AG09319 (cell line): ENCODE measurements at regions not wholly inside any gene's neighbourhood (a gene's known extent, or its start where the extent isn't known, plus 50 kb on each side); places are given as distances from the start of the nearest gene placed in this dataset.

ENCODE experiments used
- DNase-seq: peaks from one replicate; pipeline ENCODE4 v3.0.0-alpha.2; 2010; ENCODE audit warnings: low read depth; ENCODE audit errors: extremely low read depth
- CTCF ChIP-seq: IDR thresholded peaks from 2 replicates; pipeline ENCODE4 v1.5.1; 2011; ENCODE audit warnings: low read depth, mild to moderate bottlenecking, inconsistent platforms, low read length, moderate library complexity

GRCh38 chr10:29157321-29157720, 131.5 kb upstream of the LYZL1 start:
- no peak for TF ChIP-seq CTCF

DNA sequence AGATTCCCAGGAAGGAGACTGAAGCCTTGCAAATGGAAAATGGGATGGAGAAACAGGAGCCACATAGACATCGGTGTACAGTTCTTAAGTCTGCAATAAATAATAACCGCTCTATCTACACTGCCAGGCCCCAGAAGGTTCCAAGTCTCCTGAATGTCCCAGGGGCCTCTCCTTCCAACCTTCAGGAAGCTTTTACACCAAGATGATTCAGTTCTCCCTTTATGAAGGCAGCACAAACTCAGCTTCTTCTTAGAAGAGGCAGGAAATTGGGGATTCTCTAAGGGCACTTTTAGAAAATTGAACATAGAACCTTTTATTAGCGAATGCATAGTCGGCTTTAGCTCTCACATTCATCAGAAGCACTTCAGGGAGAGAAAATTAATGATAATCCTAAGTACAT, 130.8 kb upstream of the LYZL1 start:
- no peak for TF ChIP-seq CTCF
- no peak for DNase-seq

More at GRCh38 chr10:29157321-29157720, 131.5 kb upstream of the LYZL1 start:
- DNase-seq = no peak

DNA sequence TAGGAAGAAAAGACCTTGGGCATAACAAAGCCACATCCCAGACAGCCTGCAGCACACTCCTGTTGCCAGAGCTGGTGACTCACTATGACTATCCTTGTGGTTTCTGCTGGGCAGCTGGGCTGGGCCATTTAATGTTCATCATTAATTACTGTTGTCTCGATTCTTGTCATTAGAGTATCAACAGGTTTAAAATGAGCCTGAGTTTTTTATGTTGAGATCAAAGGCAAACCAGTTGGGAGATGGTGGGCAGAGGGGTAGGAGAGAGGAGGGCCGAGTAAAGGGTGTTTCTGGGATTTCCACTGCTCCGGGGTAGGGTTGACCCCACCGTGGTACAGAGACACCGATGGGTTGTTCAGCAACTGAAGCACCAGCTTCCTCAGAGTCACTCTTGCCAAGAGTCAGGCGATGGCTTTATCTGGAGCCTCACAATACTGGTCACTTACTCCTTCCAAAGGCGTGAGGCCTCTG, 128.7 kb upstream of the LYZL1 start:
- no peak for TF ChIP-seq CTCF
- no peak for DNase-seq

- DNase-seq = no peak
- no peak for TF ChIP-seq CTCF
Measured at GRCh38 chr10:29163746-29164145, 125.1 kb upstream of the LYZL1 start.

- TF ChIP-seq CTCF = no peak
- no peak for DNase-seq
Measured at GRCh38 chr10:29166713-29167112, 122.2 kb upstream of the LYZL1 start.

DNA sequence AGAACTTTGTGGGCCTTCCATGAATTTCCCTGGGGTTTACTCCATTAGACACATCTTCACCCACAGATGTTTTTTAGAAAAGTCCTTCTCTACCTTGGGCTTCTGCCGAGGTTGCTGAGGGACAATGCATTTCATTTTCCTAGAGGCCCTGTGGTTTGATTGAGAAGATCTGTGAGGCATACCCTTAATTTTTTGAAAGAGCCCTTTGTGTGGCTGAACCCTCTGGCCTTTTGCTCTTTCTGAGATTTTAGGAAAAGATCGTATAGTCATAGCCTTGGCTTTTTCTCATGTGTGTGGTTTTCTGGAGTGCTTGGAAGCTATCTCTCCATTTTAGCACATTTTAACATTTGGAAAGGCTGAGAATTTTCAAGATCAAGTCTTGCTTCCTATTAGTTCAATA, 119.8 kb upstream of the LYZL1 start:
- no peak for TF ChIP-seq CTCF

GRCh38 chr10:29171717-29172116, 117.2 kb upstream of the LYZL1 start:
- TF ChIP-seq CTCF = no peak

More for the DNA sequence above, 119.8 kb upstream of the LYZL1 start:
- DNase-seq = no peak

More at GRCh38 chr10:29171717-29172116, 117.2 kb upstream of the LYZL1 start:
- no peak for DNase-seq
